ENCODE measurements at regions not wholly inside any gene's neighbourhood (a gene's known extent, or its start where the extent isn't known, plus 50 kb on each side); places are given as distances from the start of the nearest gene placed in this dataset.

DNA sequence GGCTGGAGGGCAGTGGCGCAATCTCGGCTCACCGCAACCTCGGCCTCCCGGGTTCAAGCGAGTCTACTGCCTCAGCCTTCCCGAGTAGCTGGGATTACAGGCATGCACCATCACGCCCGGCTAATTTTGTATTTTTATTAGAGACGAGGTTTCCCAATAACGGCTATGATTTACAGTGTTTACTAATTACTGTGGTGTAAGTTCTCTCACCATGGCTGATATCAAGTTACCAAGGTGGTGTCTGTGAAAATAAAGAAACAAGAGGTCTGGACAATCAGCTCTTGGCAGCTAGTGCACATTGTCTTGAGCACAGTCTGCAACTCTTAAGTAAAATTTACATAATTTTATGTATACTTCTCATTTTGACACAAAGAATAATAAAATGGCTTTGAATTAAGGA, 385.5 kb upstream of the COX7C start:
- TF ChIP-seq, protein P1, sequence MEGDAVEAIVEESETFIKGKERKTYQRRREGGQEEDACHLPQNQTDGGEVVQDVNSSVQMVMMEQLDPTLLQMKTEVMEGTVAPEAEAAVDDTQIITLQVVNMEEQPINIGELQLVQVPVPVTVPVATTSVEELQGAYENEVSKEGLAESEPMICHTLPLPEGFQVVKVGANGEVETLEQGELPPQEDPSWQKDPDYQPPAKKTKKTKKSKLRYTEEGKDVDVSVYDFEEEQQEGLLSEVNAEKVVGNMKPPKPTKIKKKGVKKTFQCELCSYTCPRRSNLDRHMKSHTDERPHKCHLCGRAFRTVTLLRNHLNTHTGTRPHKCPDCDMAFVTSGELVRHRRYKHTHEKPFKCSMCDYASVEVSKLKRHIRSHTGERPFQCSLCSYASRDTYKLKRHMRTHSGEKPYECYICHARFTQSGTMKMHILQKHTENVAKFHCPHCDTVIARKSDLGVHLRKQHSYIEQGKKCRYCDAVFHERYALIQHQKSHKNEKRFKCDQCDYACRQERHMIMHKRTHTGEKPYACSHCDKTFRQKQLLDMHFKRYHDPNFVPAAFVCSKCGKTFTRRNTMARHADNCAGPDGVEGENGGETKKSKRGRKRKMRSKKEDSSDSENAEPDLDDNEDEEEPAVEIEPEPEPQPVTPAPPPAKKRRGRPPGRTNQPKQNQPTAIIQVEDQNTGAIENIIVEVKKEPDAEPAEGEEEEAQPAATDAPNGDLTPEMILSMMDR (IDR thresholded peaks at IDR 0.05; ENCODE audit: low read depth, low read length) = no peak
- TF ChIP-seq POLR2A (IDR thresholded peaks at IDR 0.05; ENCODE audit: extremely low read depth, insufficient read length) (no peak), MYC (IDR thresholded peaks at IDR 0.05; ENCODE audit: low read depth, low read length) (no peak)
- TF ChIP-seq, protein P2, sequence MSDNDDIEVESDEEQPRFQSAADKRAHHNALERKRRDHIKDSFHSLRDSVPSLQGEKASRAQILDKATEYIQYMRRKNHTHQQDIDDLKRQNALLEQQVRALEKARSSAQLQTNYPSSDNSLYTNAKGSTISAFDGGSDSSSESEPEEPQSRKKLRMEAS (IDR thresholded peaks at IDR 0.05; ENCODE audit: low read depth, low read length) = no peak

All from NB4 (cell line).